ENCODE measurements at regions not wholly inside any gene's neighbourhood (a gene's known extent, or its start where the extent isn't known, plus 50 kb on each side); places are given as distances from the start of the nearest gene placed in this dataset.

DNA sequence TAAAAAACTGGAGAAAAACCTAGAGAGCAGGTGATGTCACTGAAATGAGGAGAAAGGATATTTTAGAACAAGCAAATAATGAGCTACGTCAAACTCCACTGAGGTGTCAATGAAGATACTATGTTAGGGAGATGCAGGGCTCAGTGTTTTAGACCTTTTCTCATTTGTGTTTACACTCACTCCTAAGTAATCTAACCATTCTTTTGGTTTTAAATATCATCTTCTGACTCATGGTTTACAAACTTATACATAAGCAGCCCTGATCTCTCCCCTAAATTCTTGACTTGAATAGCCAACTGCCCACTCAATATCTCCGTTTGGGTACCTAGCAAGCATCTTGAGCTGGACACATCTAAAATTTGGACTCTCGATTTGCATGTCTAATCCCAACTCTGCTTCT lies 272.4 kb downstream of the MEF2C start:
- Histone ChIP-seq H2AFZ (ENCODE audit: low read length) (no peak overlapping the region), H3K27ac (ENCODE audit: extremely low read length, insufficient read depth, low read length) (no peak overlapping the region), H3K4me1 (ENCODE audit: insufficient read depth, low read length) (no peaks in the 10 kb centered on the region), H3K4me2 (ENCODE audit: low read depth, low read length) (no peak overlapping the region), H3K4me3 (replicated peaks in 1 of 3; ENCODE audit: insufficient read depth in 1 of 3, low read depth in 2 of 3, low read length in 3 of 3) (no peak overlapping the region), H3K27me3 (ENCODE audit: control insufficient read depth in 1 of 2, insufficient read depth in 2 of 2, low read length in 2 of 2) (no peaks in the 10 kb centered on the region; a peak in 1 of 5 replicates), H3K79me2 (ENCODE audit: insufficient read depth, low read length) (no peaks in the 10 kb centered on the region), H4K20me1 (ENCODE audit: insufficient read depth, low read length) (no peaks in the 10 kb centered on the region), H3K9me3 (ENCODE audit: low read length) (no peaks in the 10 kb centered on the region), H3K9ac (ENCODE audit: insufficient read depth, low read depth, low read length) (no peak overlapping the region), H3K36me3 (replicated peaks in 1 of 2; ENCODE audit: control insufficient read depth in 1 of 2, insufficient read depth in 2 of 2, low read length in 2 of 2) (no peaks in the 10 kb centered on the region)
- no peak for TF ChIP-seq ZFY (CRISPR knock-in tag; IDR thresholded peaks at IDR 0.05)
- no peak for TF ChIP-seq ZNF703 (CRISPR knock-in tag; IDR thresholded peaks at IDR 0.05; ENCODE audit: borderline replicate concordance)
- no peak for TF ChIP-seq JUN (CRISPR knock-in tag; IDR thresholded peaks at IDR 0.05)
- no peak for TF ChIP-seq ZNF674 (CRISPR knock-in tag; IDR thresholded peaks at IDR 0.05; ENCODE audit: low read depth)
- no peak for TF ChIP-seq ZNF460 (CRISPR knock-in tag; IDR thresholded peaks at IDR 0.05; ENCODE audit: borderline replicate concordance)
- no peak for TF ChIP-seq CCAR2 (optimal IDR thresholded peaks at IDR 0.05; ENCODE audit: low read depth, low read length)
- no peak for TF ChIP-seq ZNF143 (CRISPR knock-in tag; IDR thresholded peaks at IDR 0.05)
- no peak for TF ChIP-seq FOXK1 (CRISPR knock-in tag; IDR thresholded peaks at IDR 0.05; ENCODE audit: borderline replicate concordance, low read depth)
- TF ChIP-seq IRF1 (CRISPR knock-in tag; IDR thresholded peaks at IDR 0.05; ENCODE audit: low read depth) = no peak
- TF ChIP-seq ZNF629 (CRISPR knock-in tag; conservative IDR thresholded peaks at IDR 0.05) = no peak
- WGBS (ENCODE audit: low lambda C conversion rate) = 18% methylated on average over 3 of the region's 3 CpGs
- BruUV-seq (replicated peaks) = no TSS peak
- ChIA-PET CTCF (ENCODE audit: low intra/inter-chr PET ratio, low total read pairs) (no interaction called here), POLR2A (no interaction called here)
- ATAC-seq (no peak), DNase-seq (ENCODE audit: low spot score) (no peak), FAIRE-seq (no peak)
- intact Hi-C loops (cut with micrococcal nuclease; ENCODE audit: unreplicated experiment) = no loop called here
- in situ Hi-C loops (cut with HindIII; ENCODE audit: extremely low pct_ligation_motif_present, low pct_unique_long_range_greater_than_20kb) = no loop called here

GRCh38 chr5:88607492-88607891 lies 275.5 kb downstream of the MEF2C start:
- H3K4me1 ChIP-seq (ENCODE audit: insufficient read depth, low read length) = no peaks in the 10 kb centered on the region
- no peaks in the 10 kb centered on the region for H3K36me3 ChIP-seq (replicated peaks in 1 of 2; ENCODE audit: control insufficient read depth in 1 of 2, insufficient read depth in 2 of 2, low read length in 2 of 2)
- H3K4me2 ChIP-seq (ENCODE audit: low read depth, low read length) = no peak overlapping the region
- in situ Hi-C loops (cut with HindIII; ENCODE audit: extremely low pct_ligation_motif_present, low pct_unique_long_range_greater_than_20kb) (no loop called here), intact Hi-C loops (cut with micrococcal nuclease; ENCODE audit: unreplicated experiment) (no loop called here)
- BruUV-seq (replicated peaks) = no TSS peak
- FAIRE-seq = no peak
- 4% methylated on average over 1 of the region's 1 CpG for WGBS (ENCODE audit: low lambda C conversion rate)
- ChIA-PET POLR2A (no interaction called here), CTCF (ENCODE audit: low intra/inter-chr PET ratio, low total read pairs) (no interaction called here)
- H3K9me3 ChIP-seq (ENCODE audit: low read length) = no peaks in the 10 kb centered on the region
- no peaks in the 10 kb centered on the region for H3K79me2 ChIP-seq (ENCODE audit: insufficient read depth, low read length)
- H3K27ac ChIP-seq (ENCODE audit: extremely low read length, insufficient read depth, low read length) = no peak overlapping the region
- H3K4me3 ChIP-seq (replicated peaks in 1 of 3; ENCODE audit: insufficient read depth in 1 of 3, low read depth in 2 of 3, low read length in 3 of 3) = no peak overlapping the region
- ATAC-seq = no peak
- no peak for DNase-seq (ENCODE audit: low spot score)
- H2AFZ ChIP-seq (ENCODE audit: low read length) = no peak overlapping the region
- H4K20me1 ChIP-seq (ENCODE audit: insufficient read depth, low read length) = no peaks in the 10 kb centered on the region
- no peaks in the 10 kb centered on the region; a peak in 1 of 5 replicates for H3K27me3 ChIP-seq (ENCODE audit: control insufficient read depth in 1 of 2, insufficient read depth in 2 of 2, low read length in 2 of 2)
- no peak overlapping the region for H3K9ac ChIP-seq (ENCODE audit: insufficient read depth, low read depth, low read length)
- TF ChIP-seq, protein P1, sequence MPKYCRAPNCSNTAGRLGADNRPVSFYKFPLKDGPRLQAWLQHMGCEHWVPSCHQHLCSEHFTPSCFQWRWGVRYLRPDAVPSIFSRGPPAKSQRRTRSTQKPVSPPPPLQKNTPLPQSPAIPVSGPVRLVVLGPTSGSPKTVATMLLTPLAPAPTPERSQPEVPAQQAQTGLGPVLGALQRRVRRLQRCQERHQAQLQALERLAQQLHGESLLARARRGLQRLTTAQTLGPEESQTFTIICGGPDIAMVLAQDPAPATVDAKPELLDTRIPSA (CRISPR knock-in tag; IDR thresholded peaks at IDR 0.05; ENCODE audit: borderline replicate concordance) = no peak
- TF ChIP-seq TOE1 (CRISPR knock-in tag; IDR thresholded peaks at IDR 0.05) = no peak
- TF ChIP-seq ZFP36L2 (CRISPR knock-in tag; IDR thresholded peaks at IDR 0.05) = no peak
- TF ChIP-seq BRF2 (CRISPR knock-in tag; IDR thresholded peaks at IDR 0.05) = no peak
- TF ChIP-seq MEF2D (CRISPR knock-in tag; IDR thresholded peaks at IDR 0.05) = no peak
- no peak for TF ChIP-seq ZNF567 (CRISPR knock-in tag; IDR thresholded peaks at IDR 0.05; ENCODE audit: borderline replicate concordance)
- TF ChIP-seq NFYC (CRISPR knock-in tag; IDR thresholded peaks at IDR 0.05) = no peak
- no peak for TF ChIP-seq TAF15 (IDR thresholded peaks at IDR 0.05; ENCODE audit: low read depth, low read length, poor library complexity, severe bottlenecking)
- TF ChIP-seq ZNF256 (CRISPR knock-in tag; conservative IDR thresholded peaks at IDR 0.05) = no peak
